Endothelial cell of umbilical vein (primary cell): ENCODE measurements at regions not wholly inside any gene's neighbourhood (a gene's known extent, or its start where the extent isn't known, plus 50 kb on each side); places are given as distances from the start of the nearest gene placed in this dataset.

Experiments
- BruUV-seq: library from RNA; stranded (reverse); fragments of 400-500 nt; replicated peaks from 2 replicates; lab custom pipeline; 2021; lab: Mats Ljungman, UMichigan
- CTCF ChIA-PET: fragments of 300-600, 350-600 bp; sonication (Branson Sonifier 250); formaldehyde crosslinking; loops from one replicate; lab custom pipeline; 2021; ENCODE audit warnings: antibody characterized with exemption, inconsistent platforms; lab: Charles Lee
- POLR2A ChIA-PET: fragments of 300-600, 350-600 bp; sonication (Branson Sonifier 250); formaldehyde crosslinking; loops from one replicate; lab custom pipeline; 2021; ENCODE audit warnings: antibody characterized with exemption, inconsistent platforms; lab: Charles Lee
- DNase-seq: peaks from one replicate; pipeline ENCODE4 v3.0.0-alpha.2; 2011; ENCODE audit warnings: low read depth, low spot score
- FAIRE-seq: peaks from 2 replicates; lab custom pipeline; 2011; peaks lifted over from hg19 to GRCh38; lab: Jason Lieb, UNC
- H2AFZ ChIP-seq: 2 replicates; pipeline ENCODE4 v1.6.0; 2012; ENCODE audit warnings: low read depth, low read length, control low read depth, inconsistent platforms
- H3K27ac ChIP-seq: 2 replicates; pipeline ENCODE4 v1.5.1; 2011; ENCODE audit warnings: low read depth, mild to moderate bottlenecking, control low read depth, low read length, moderate library complexity; ENCODE audit not compliant: insufficient read depth
- H3K27me3 ChIP-seq, 2 experiments: 2 replicates each; pipeline versions ENCODE4 v1.6.0 to v1.6.1; 2011; ENCODE audit warnings: low read length in 2 of 2, mixed read lengths in 1 of 2; ENCODE audit not compliant: control insufficient read depth in 2 of 2, insufficient read depth in 2 of 2
- H3K36me3 ChIP-seq, 2 experiments: 2 replicates in 1 of 2; 3 replicates in 1 of 2; pipeline ENCODE4 v1.5.1; 2011; ENCODE audit warnings: low read length in 2 of 2, mild to moderate bottlenecking in 1 of 2, moderate library complexity in 1 of 2; ENCODE audit not compliant: control insufficient read depth in 2 of 2, insufficient read depth in 2 of 2; ENCODE audit errors: extremely low read depth in 1 of 2
- H3K4me1 ChIP-seq: 3 replicates; pipeline ENCODE4 v1.5.1; 2011; ENCODE audit warnings: mild to moderate bottlenecking, low read length; ENCODE audit not compliant: control insufficient read depth, insufficient read depth; ENCODE audit errors: extremely low read depth
- H3K4me2 ChIP-seq: 2 replicates; pipeline ENCODE4 v1.6.1; 2011; ENCODE audit warnings: low read length, control low read depth, mixed read lengths; ENCODE audit not compliant: insufficient read depth
- H3K4me3 ChIP-seq, 3 experiments: fragments of 200-600 bp in 1 of 3; sonication (generic), shearing (Covaris generic) in 1 of 3; replicated peaks in 1 of 3; 2 replicates each; pipeline ENCODE4 v1.5.1; 2011 to 2016; ENCODE audit warnings: control low read depth in 3 of 3, low read length in 3 of 3, mild to moderate bottlenecking in 2 of 3, inconsistent platforms in 1 of 3, low read depth in 1 of 3, moderate library complexity in 1 of 3; ENCODE audit not compliant: insufficient read depth in 1 of 3
- H3K79me2 ChIP-seq: 2 replicates; pipeline ENCODE4 v1.6.0; 2012; ENCODE audit warnings: low read length, inconsistent platforms; ENCODE audit not compliant: control insufficient read depth, insufficient read depth
- H3K9ac ChIP-seq: replicated peaks from 2 replicates; pipeline ENCODE3; 2011; ENCODE audit warnings: low read length, control low read depth; ENCODE audit not compliant: insufficient read depth; ENCODE audit errors: extremely low read depth
- H3K9me1 ChIP-seq: replicated peaks from 3 replicates; pipeline ENCODE4 v1.6.0; 2011; ENCODE audit warnings: mild to moderate bottlenecking, low read length; ENCODE audit not compliant: control insufficient read depth, insufficient read depth; ENCODE audit errors: extremely low read depth
- H3K9me3 ChIP-seq: replicated peaks from 2 replicates; pipeline ENCODE4 v1.5.1; 2012; ENCODE audit warnings: low read length, inconsistent platforms; ENCODE audit not compliant: control insufficient read depth, insufficient read depth
- H4K20me1 ChIP-seq: replicated peaks from 2 replicates; pipeline ENCODE3; 2011; ENCODE audit warnings: mild to moderate bottlenecking, low read length; ENCODE audit not compliant: control insufficient read depth, insufficient read depth; ENCODE audit errors: extremely low read depth
- CTCF ChIP-seq, 2 donors: IDR thresholded peaks; 1 replicate in 1 of 2; 2 replicates in 1 of 2; pipeline ENCODE4 v1.5.1; 2011; ENCODE audit warnings: low read length in 2 of 2, mild to moderate bottlenecking in 2 of 2, moderate library complexity in 2 of 2, control low read depth in 1 of 2, inconsistent platforms in 1 of 2, low read depth in 1 of 2; ENCODE audit not compliant: insufficient read depth in 1 of 2; ENCODE audit errors: extremely low read depth in 1 of 2
- EZH2 ChIP-seq: IDR thresholded peaks from 2 replicates; pipeline ENCODE4 v1.6.1; 2012; ENCODE audit warnings: borderline replicate concordance, low read depth, mild to moderate bottlenecking, moderate library complexity, low read length, inconsistent platforms; ENCODE audit not compliant: severe bottlenecking
- FOS ChIP-seq: IDR thresholded peaks from 2 replicates; pipeline ENCODE4 v1.6.1; 2011; ENCODE audit warnings: mild to moderate bottlenecking, low read length, moderate library complexity, borderline replicate concordance; ENCODE audit not compliant: insufficient read depth
- GATA2 ChIP-seq: IDR thresholded peaks from 2 replicates; pipeline ENCODE4 v1.7.0; 2011; ENCODE audit warnings: low read depth, mild to moderate bottlenecking, moderate library complexity, mixed read lengths, low read length; ENCODE audit not compliant: insufficient read length, insufficient read depth
- JUN ChIP-seq: IDR thresholded peaks from 2 replicates; pipeline ENCODE4 v1.6.1; 2011; ENCODE audit warnings: borderline replicate concordance, low read depth; ENCODE audit not compliant: insufficient read length, insufficient read depth
- MAX ChIP-seq: IDR thresholded peaks from 2 replicates; pipeline ENCODE4 v1.6.1; 2011; ENCODE audit not compliant: insufficient read depth, insufficient read length
- MYC ChIP-seq: IDR thresholded peaks from one replicate; pipeline ENCODE4 v1.6.1; 2011; ENCODE audit warnings: mild to moderate bottlenecking, low read depth, low read length
- POLR2A ChIP-seq: IDR thresholded peaks from 2 replicates; pipeline ENCODE4 v1.6.1; 2012; ENCODE audit warnings: low read depth, mild to moderate bottlenecking, control low read depth, low read length
- POLR2AphosphoS5 ChIP-seq: IDR thresholded peaks from 2 replicates; pipeline ENCODE4 v1.6.1; 2012; ENCODE audit warnings: low read depth, mild to moderate bottlenecking, control low read depth, low read length, moderate library complexity; ENCODE audit not compliant: insufficient read depth
- dilution Hi-C: fragments of 300-500 bp; cut with MboI; formaldehyde crosslinking; loops from one replicate; pipeline ENCODE4 v1.15.0; 2019; ENCODE audit warnings: low sequenced_read_pairs; ENCODE audit not compliant: extremely low pct_ligation_motif_present
- intact Hi-C: fragments of 100-400 bp; cut with micrococcal nuclease; formaldehyde crosslinking; loops from one replicate; pipeline ENCODE4 v1.10.0; 2022

- H3K4me2 ChIP-seq = no peak overlapping the region
- no peak for TF ChIP-seq POLR2A
- TF ChIP-seq POLR2AphosphoS5 = no peak
- no peak for TF ChIP-seq MAX
- no peak for TF ChIP-seq GATA2
- no peak for TF ChIP-seq FOS
- no peak for TF ChIP-seq JUN
- TF ChIP-seq MYC = no peak
- no peak for TF ChIP-seq CTCF (IDR thresholded peaks at IDR 0.05; ENCODE audit: extremely low read depth in 1 of 2, insufficient read depth in 1 of 2, low read depth in 1 of 2, low read length in 2 of 2)
- no peak for TF ChIP-seq EZH2
- intact Hi-C loops (no loop called here), dilution Hi-C loops (no loop called here)
- POLR2A ChIA-PET = no interaction called here
- no peak overlapping the region for H3K9ac ChIP-seq
- CTCF ChIA-PET = no interaction called here
- no peak for FAIRE-seq
- H3K9me1 ChIP-seq = no peaks in the 10 kb centered on the region
- no peaks in the 10 kb centered on the region for H3K4me1 ChIP-seq
- peaks cover 5% of the 10 kb centered on the region for H3K9me3 ChIP-seq
- H4K20me1 ChIP-seq = no peaks in the 10 kb centered on the region
- H3K4me3 ChIP-seq = no peak overlapping the region
- no peak overlapping the region for H3K27ac ChIP-seq
- no peaks in the 10 kb centered on the region for H3K79me2 ChIP-seq
- no peaks in the 10 kb centered on the region for H3K36me3 ChIP-seq
- no TSS peak for BruUV-seq
- no peak for DNase-seq
- H3K27me3 ChIP-seq = no peaks in the 10 kb centered on the region
- no peak overlapping the region for H2AFZ ChIP-seq
Observed at GRCh38 chr2:104158191-104158590, 695.7 kb upstream of the POU3F3 start.
